COLO668 (cell line): ENCODE measurements at regions not wholly inside any gene's neighbourhood (a gene's known extent, or its start where the extent isn't known, plus 50 kb on each side); places are given as distances from the start of the nearest gene placed in this dataset.
A peak's percentile ranks its signal among the peaks of the same experiment; 100 is the strongest.

Experiments
- DNase-seq: peaks from one replicate; lab custom pipeline; 2025; ENCODE audit not compliant: unreplicated experiment; lab: John Stamatoyannopoulos, UW

GRCh38 chr15:77541421-77542181, 91.1 kb downstream of the LINGO1 start:
- no peak for DNase-seq

- DNase-seq: no peak
These were observed 92.2 kb downstream of the LINGO1 start for GRCh38 chr15:77540312-77541060.

- DNase-seq: peak; percentile 46
These were observed 93.8 kb downstream of the LINGO1 start for GRCh38 chr15:77538793-77539497.

- DNase-seq: no peak
These were observed 94.7 kb downstream of the LINGO1 start for GRCh38 chr15:77538027-77538451.

- no peak for DNase-seq
These were observed 95.7 kb downstream of the LINGO1 start for GRCh38 chr15:77537006-77537405.

- DNase-seq: no peak
These were observed 96.9 kb downstream of the LINGO1 start for GRCh38 chr15:77535845-77536244.
